ENCODE measurements at regions not wholly inside any gene's neighbourhood (a gene's known extent, or its start where the extent isn't known, plus 50 kb on each side); places are given as distances from the start of the nearest gene placed in this dataset.

DNA sequence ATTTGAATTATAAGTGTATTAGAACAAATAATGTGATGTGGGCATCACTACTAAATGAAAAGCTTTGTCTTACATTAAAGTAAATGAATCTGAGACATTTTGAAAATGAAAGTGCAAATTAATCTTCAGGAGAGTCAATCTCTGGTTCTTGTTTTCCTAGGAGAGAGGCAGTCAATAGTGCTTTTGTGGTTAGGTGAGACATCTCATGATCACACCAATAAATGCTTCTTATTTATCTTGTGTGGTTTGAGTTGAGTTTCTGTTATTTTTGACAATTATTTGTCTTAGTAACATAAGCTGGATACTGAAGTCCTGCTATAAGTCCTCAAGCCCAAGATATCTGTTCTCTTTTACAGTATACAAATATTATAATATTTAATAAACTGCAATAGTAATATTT, 1378.0 kb upstream of the PCDH9 start (continued):
- no peak for TF ChIP-seq ZBTB33 (IDR thresholded peaks at IDR 0.05)

DNA sequence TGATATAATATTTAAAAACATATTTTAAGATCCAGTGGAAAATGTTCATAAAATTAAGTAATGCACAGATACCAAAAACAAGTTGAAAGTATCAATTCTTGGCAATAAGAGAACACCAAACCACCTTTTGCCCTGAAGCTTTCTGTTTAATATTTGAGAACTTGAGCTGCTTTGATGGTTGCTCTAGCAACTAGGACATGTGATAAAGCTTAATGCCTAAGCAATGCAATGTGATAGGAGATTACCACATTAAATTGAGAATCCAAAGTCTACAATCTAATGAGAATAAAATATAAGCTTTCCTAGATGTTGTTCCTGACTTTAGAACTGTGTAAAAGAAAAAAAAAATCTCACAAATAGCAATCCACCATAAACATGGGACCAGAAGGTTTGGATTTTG, 1367.5 kb upstream of the PCDH9 start:
- Histone ChIP-seq H3K27me3 (ENCODE audit: control insufficient read depth in 4 of 4, insufficient read depth in 4 of 4, low read length in 3 of 4) (no peaks in the 10 kb centered on the region), H3K9me3 (ENCODE audit: control insufficient read depth in 4 of 4, low read length in 3 of 4) (no peaks in the 10 kb centered on the region), H3K4me3 (ENCODE audit: low read depth in 1 of 3, low read length in 3 of 3) (no peak overlapping the region), H3K27ac (ENCODE audit: low read depth in 1 of 2, low read length in 2 of 2) (no peak overlapping the region), H3K4me1 (ENCODE audit: control insufficient read depth in 4 of 4, insufficient read depth in 4 of 4, low read length in 3 of 4) (no peaks in the 10 kb centered on the region), H3K9ac (ENCODE audit: low read depth in 1 of 2, low read length in 2 of 2) (no peak overlapping the region), H3K36me3 (ENCODE audit: control insufficient read depth in 4 of 4, insufficient read depth in 3 of 4, low read depth in 1 of 4, low read length in 3 of 4) (no peaks in the 10 kb centered on the region)
- DNase-seq (ENCODE audit: low spot score), result no peak
- TF ChIP-seq FOXA2 (IDR thresholded peaks at IDR 0.05), result no peak
- TF ChIP-seq, protein P1, sequence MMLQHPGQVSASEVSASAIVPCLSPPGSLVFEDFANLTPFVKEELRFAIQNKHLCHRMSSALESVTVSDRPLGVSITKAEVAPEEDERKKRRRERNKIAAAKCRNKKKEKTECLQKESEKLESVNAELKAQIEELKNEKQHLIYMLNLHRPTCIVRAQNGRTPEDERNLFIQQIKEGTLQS (IDR thresholded peaks at IDR 0.05), result no peak
- no peak for TF ChIP-seq TAF1 (conservative IDR thresholded peaks at IDR 0.05)
- TF ChIP-seq ZBTB33 (IDR thresholded peaks at IDR 0.05), result no peak
- TF ChIP-seq RAD21 (IDR thresholded peaks at IDR 0.05), result no peak
- TF ChIP-seq YY1 (IDR thresholded peaks at IDR 0.05), result no peak

DNA sequence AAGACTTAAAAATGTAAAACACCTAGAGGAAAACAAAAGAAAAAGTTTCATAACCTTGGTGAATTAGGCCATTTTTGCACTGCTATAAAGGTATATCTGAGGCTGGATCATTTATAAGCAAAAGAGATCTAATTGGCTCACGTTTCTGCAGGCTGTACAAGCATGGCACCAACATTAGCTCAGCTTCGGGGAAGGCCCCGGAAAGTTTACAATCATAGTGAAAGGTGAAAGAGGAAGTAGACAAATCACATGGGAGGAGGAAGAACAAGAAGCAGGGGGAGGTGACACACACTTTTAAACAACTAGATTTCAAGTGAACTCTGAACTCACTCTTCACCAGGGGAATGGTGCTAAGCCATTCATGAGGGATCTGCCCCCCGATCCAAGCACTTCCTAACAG, 1358.5 kb upstream of the PCDH9 start:
- H3K4me3 ChIP-seq (ENCODE audit: low read depth in 1 of 3, low read length in 3 of 3), result no peak overlapping the region
- no peak overlapping the region for H3K27ac ChIP-seq (ENCODE audit: low read depth in 1 of 2, low read length in 2 of 2)
- TF ChIP-seq FOXA2 (IDR thresholded peaks at IDR 0.05) (no peak), YY1 (IDR thresholded peaks at IDR 0.05) (no peak), RXRA (IDR thresholded peaks at IDR 0.05) (no peak), JUND (IDR thresholded peaks at IDR 0.05) (no peak), TAF1 (conservative IDR thresholded peaks at IDR 0.05) (no peak), ZBTB33 (IDR thresholded peaks at IDR 0.05) (no peak), HNF4G (IDR thresholded peaks at IDR 0.05) (no peak), FOXA1 (IDR thresholded peaks at IDR 0.05) (no peak), NR2F2 (IDR thresholded peaks at IDR 0.05) (no peak), MAX (IDR thresholded peaks at IDR 0.05) (no peak)
- TF ChIP-seq, protein P2, sequence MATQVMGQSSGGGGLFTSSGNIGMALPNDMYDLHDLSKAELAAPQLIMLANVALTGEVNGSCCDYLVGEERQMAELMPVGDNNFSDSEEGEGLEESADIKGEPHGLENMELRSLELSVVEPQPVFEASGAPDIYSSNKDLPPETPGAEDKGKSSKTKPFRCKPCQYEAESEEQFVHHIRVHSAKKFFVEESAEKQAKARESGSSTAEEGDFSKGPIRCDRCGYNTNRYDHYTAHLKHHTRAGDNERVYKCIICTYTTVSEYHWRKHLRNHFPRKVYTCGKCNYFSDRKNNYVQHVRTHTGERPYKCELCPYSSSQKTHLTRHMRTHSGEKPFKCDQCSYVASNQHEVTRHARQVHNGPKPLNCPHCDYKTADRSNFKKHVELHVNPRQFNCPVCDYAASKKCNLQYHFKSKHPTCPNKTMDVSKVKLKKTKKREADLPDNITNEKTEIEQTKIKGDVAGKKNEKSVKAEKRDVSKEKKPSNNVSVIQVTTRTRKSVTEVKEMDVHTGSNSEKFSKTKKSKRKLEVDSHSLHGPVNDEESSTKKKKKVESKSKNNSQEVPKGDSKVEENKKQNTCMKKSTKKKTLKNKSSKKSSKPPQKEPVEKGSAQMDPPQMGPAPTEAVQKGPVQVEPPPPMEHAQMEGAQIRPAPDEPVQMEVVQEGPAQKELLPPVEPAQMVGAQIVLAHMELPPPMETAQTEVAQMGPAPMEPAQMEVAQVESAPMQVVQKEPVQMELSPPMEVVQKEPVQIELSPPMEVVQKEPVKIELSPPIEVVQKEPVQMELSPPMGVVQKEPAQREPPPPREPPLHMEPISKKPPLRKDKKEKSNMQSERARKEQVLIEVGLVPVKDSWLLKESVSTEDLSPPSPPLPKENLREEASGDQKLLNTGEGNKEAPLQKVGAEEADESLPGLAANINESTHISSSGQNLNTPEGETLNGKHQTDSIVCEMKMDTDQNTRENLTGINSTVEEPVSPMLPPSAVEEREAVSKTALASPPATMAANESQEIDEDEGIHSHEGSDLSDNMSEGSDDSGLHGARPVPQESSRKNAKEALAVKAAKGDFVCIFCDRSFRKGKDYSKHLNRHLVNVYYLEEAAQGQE (IDR thresholded peaks at IDR 0.05), result no peak
- no peaks in the 10 kb centered on the region for H3K27me3 ChIP-seq (ENCODE audit: control insufficient read depth in 4 of 4, insufficient read depth in 4 of 4, low read length in 3 of 4)
- H3K9ac ChIP-seq (ENCODE audit: low read depth in 1 of 2, low read length in 2 of 2), result no peak overlapping the region
- no peaks in the 10 kb centered on the region for H3K4me1 ChIP-seq (ENCODE audit: control insufficient read depth in 4 of 4, insufficient read depth in 4 of 4, low read length in 3 of 4)
- no peak for DNase-seq (ENCODE audit: low spot score)
- no peaks in the 10 kb centered on the region for H3K36me3 ChIP-seq (ENCODE audit: control insufficient read depth in 4 of 4, insufficient read depth in 3 of 4, low read depth in 1 of 4, low read length in 3 of 4)
- WGBS, result 64% methylated on average over 4 of the region's 4 CpGs
- no peaks in the 10 kb centered on the region for H3K9me3 ChIP-seq (ENCODE audit: control insufficient read depth in 4 of 4, low read length in 3 of 4)
